CD4-positive, alpha-beta T cell treated with Interferon gamma for 1 hour (primary cell): ENCODE measurements at regions not wholly inside any gene's neighbourhood (a gene's known extent, or its start where the extent isn't known, plus 50 kb on each side); places are given as distances from the start of the nearest gene placed in this dataset.

ENCODE experiments used
- DNase-seq: peaks from one replicate; pipeline ENCODE4 v3.0.0-alpha.2; 2020

DNA sequence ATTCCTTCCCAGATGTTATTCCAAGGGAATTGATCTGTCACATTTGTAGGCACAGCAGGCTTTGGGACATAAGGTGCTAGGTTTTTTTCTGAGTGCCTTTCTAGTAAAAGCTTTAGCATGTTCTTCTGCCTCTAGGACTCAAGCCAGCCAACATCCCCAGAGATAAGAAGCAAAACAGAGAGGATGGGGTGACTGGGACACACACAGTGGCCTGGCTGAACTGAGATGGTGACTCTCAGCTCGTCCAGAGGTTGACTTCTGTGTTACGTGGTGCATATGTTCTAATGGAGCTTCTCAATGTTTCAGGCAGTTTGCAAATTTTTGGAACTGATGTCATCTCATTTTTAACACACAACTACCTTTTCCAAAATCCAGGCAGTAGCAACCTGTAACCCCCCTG lies 188.1 kb upstream of the CELF2 start:
- no peak for DNase-seq

DNA sequence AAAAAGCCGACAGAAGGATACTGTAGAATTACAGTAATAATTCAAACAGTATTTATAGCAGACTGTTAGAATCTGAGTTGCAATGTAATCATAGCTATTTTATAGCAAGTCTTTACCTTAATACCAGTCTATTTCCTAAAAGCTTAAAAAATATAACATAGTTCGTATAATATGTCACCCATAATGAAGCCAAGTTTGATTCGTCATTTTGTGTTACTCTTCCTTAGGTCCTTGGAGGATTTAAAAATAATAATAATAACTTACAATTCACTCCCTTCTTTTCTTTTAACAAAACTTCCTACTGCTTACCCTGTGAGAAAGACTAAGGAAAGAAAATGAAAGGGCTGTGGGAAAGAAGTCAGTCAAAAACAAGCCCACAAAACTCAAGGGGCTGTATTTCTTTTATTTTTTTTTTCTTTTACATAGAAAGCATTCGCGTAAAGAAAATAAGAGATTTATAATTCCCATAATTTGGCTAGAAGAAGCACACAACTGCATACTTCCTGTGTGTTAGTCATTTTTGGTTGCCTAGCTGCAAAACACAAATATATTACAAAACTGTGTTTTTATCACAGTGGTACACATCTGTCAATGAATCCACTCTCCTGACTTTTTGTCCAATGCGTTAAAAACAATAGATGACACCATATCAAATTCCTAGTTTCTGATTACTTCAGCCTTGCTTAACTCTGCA lies 187.2 kb upstream of the CELF2 start:
- DNase-seq = no peak

DNA sequence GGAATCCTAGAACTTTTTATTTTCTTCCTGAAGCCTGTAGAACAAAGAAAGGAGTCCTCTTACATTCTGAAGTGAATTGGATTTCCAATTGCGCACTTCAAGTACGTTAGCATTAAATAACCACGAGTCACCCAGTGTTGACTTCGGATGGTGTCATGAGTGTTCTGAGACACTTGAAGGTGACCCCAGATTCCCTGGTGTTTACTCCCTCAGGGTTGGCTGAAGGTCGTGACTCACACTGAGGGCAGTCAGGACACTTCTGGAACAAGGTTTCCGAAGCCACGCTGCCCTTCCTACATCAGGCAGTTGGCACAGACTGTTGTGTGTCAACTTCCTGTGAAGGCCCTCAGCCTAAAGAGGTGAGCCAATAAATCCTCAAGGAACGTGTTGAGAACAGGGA lies 186.6 kb upstream of the CELF2 start:
- no peak for DNase-seq

GRCh38 chr10:10833955-10834354 lies 183.7 kb upstream of the CELF2 start:
- no peak for DNase-seq

DNA sequence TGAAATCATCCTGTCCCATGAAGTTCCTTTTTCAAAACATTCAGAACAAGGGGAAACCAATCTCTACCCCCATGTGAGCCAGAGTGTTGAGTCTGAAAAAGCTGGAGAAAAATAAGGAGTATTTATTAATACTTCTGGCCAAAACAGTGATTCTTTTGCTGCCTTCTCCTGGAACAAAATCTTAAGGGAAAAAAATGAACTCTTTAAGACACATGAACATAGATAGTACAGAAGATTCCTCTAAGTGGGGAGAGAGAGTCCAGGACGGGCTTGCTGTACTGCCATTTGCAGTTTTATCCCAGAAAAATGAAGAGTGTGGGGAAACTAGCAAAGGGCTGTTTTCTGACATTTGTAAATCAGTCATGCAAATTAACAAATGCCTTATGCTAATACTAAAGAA lies 173.4 kb upstream of the CELF2 start:
- no peak for DNase-seq

DNA sequence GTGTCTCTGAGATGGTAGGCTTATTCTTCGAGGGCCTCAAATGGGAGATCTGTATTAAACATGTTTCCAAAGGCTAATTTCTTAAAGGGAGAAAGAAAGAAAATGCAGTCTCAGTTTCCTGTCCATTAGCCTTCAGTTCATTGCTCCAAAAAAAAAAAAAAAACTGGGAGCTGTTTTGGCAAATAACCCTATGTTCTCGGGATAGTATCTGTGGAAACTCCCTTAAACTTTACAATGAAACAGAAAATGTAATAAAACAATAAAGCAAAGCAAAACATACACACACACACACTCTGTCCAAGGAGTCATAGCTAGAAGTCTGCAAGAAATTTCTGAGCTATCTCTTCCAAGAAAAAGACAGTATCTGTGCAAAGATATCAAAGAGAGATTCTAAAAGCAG lies 172.5 kb upstream of the CELF2 start:
- DNase-seq = no peak

- DNase-seq = no peak
Observed at GRCh38 chr10:10845826-10846503, 171.7 kb upstream of the CELF2 start.

DNA sequence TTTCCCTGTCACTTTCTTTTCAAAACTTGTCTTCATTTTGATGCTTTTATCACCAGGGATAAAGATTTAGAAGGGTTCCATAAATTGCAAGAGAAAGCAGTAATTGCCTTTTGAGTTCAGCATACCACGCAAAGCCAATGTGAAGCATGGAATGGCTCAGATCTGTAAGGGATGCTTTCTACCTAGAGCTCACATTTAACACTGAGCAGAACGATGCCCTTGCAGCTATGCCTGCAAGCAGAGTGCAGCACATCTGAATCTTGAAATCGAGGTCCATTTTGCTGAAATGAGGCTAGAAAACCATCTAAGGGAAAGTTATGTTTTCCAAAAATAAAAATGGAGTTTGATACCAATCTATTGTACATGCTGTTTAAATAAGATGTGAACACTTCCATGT lies 171.2 kb upstream of the CELF2 start:
- DNase-seq = no peak

- DNase-seq = no peak
Observed at GRCh38 chr10:10847387-10847786, 170.3 kb upstream of the CELF2 start.

DNA sequence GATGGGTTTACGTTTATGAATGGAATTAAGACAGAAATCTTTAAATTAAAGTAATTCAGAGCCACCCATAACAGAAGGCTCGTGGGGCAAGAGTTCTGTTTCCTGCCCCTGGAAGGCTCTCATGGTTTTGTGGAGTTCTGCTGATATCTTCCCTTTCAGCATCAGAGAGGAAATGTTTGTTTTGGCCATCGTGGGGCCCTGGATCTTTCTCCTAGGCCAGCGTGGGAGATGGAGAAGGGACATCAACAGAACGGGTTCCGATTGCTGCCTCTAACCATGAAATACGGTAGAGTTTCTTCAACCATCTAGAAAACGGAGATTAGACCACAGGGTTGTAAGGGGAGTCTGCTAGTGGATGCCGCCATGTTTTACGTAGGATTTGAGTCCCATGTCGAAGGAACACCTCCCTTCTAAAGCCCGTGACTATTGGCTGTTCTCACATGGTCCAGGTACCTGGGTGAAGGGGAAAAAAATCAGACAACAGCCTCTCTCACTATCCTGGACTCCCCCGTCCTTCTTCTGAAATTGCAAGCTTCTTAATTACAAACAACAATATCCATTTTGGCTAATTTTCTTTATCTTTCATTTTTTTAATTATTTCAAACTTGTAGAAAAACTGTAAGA lies 169.1 kb upstream of the CELF2 start:
- no peak for DNase-seq

GRCh38 chr10:10849306-10849705 lies 168.4 kb upstream of the CELF2 start:
- no peak for DNase-seq

DNA sequence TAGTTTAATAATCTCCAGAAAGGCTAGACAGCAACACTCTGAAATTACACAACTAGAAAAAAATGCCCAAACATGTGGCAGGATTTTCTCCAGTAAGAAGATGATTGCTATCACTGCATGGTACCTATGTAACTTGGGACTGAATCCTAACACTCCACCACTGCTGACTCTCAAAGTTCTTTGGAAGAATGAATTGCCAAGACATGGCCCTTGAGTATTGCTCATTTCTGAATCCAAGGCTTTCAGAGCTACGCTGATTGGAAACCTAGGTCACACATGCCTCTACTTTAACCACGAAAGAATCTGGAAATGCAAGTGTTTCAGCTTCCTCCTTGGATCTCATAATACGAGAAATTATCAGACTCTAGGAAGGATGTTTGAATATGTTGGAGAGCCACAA lies 167.5 kb upstream of the CELF2 start:
- DNase-seq = no peak

DNA sequence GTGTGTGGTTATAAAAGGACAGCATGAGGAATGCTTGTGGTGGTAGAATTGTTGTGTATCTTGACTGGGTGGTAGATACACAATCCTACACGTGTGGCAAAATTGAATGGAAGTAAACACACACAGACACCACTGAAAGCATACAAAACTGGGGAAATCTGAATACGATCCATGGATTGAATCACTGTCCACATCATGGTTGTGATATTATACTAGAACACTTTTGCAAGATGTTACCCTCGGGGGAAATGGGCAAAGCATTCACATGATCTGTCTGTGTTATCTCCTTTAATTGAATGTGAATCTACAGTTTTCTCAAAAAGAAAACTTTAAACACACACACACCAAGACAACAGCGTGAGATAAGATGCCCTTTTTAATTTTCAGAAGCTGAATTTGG lies 165.2 kb upstream of the CELF2 start:
- no peak for DNase-seq

DNA sequence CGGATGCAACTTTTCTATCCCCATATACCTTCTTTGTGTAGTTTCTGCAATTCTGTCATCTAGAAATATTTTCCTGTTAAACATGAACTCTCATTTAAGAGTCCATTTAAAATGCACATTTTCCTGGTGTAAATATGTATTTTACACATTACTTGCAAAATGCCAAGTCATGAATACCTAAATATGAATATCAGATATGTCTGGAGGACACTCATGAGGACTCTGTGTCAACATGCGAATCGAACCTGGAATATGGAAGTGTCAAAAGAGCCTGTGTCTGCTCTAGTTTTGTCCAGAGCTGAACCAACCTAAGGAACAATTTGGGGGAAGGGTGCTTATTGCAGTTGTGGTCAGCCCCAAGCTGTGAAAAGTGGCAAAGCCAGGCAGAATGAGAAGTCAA lies 163.7 kb upstream of the CELF2 start:
- DNase-seq = no peak

DNA sequence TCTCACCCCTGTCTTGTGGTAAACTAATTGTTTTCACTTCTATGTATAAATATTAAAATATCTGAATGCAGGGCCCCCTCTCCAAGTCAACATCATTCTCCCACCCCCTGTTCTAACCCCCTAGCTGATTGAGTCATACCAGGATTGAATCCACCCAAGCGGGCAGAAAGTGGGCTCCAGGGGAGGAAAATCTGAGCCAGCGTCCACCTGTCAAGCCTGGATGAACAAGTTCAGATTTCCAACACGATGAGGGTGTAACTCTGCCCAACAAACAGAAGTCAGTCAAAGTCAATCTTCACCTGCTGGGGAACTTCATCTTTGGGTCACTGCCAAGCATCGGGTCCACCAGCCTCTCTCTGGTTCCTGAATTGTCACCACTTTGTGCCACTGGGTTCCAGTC lies 162.9 kb upstream of the CELF2 start:
- no peak for DNase-seq

GRCh38 chr10:10855151-10855581 lies 162.5 kb upstream of the CELF2 start:
- no peak for DNase-seq

- DNase-seq = no peak
Observed at GRCh38 chr10:10860455-10860976, 157.2 kb upstream of the CELF2 start.

GRCh38 chr10:10865303-10865702 lies 152.4 kb upstream of the CELF2 start:
- no peak for DNase-seq

- DNase-seq = no peak
Observed at GRCh38 chr10:10865913-10866312, 151.8 kb upstream of the CELF2 start.

DNA sequence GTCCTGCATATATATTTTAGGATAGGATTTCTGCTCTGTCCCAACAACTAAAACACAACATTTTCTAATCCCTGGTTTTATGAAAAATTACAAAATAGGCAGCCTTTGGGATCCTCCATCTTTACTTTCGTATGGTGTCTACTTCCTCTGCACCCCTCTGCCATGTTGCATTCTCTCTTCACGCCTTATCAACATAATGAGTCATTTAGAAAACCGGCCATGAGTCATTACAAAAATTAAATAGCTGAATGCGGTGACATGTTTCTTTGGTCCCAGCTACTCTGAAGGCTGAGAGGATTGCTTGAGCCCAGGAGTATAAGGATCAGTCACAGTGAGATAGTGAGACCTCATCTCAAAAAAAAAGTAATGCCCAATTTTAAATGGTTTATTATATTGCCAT lies 148.1 kb upstream of the CELF2 start:
- no peak for DNase-seq

DNA sequence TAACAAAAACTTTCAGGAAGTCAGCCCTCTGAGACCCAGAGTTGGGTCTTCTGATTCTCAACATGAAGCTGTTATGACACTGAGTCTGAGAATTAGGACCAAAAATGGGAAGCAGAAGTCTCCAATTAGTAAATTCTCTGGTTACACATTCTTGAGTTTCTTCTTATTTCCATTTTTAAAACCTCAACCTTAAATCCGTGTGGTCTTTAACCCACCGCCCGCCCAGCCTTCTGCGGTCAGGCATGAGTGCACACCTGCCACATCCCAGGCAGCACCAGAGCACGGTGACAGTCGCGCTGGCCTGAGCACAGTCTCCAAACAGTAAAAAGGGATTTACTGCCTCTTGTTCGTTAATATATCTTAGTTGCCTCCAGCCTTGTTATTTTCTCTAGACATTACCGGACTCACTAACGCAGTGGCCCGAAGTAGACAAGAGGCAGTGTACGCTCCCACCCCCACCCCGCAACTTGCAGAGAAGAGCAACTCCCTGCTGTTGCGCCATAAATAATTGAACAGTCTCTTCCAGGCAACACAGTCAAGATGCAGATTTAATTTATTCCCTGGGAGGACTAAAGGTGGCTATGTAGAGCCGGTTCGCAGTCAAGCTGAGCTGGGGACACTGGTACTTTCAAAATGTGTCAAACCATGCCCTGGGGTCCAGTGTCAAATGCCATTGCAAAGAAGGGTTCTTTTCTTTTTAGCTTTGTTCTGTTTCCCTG lies 147.0 kb upstream of the CELF2 start:
- DNase-seq = no peak

GRCh38 chr10:10871352-10871751 lies 146.3 kb upstream of the CELF2 start:
- no peak for DNase-seq

GRCh38 chr10:10872035-10872673 lies 145.5 kb upstream of the CELF2 start:
- DNase-seq = no peak
